AML-193 (cell line): ENCODE measurements at regions not wholly inside any gene's neighbourhood (a gene's known extent, or its start where the extent isn't known, plus 50 kb on each side); places are given as distances from the start of the nearest gene placed in this dataset.

Experiments used
- DNase-seq, 2 experiments: peaks; one replicate each; lab custom pipeline; 2025; lab: John Stamatoyannopoulos, UW

DNA sequence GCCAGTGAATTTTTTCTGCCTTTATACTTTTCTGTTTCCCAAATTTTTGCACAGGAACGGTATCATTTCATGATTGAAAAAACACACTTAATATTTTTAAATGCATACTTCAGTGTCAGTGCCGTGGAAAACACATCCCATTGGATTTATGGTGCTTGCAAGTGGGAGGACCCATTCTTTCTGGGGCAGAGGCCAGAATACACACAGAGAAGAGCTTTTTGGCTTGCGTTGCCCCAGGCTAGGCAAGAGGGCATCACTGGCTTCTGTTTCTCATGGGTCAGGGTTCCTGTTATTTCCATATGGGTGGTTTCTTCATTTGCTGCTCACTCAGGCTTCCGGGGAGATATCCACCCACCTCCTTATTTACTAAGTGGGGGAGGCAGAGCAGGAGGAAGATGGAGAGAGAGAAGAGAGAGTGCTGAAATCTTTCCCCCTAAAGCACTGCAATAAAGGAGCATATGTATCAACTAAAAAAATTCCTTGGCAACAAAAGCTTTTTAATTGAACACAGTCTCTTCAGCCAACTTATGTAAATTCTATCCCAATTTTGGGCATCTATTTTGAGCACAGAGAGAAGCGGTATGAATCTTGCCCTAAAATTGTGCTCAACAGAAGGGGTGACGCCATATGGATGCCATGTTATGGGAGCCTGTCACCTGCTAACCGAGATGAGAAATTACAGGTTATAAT, 66.0 kb upstream of the KIRREL3 start:
- DNase-seq = no peak

GRCh38 chr11:127063241-127063640, 62.7 kb upstream of the KIRREL3 start:
- no peak for DNase-seq

DNA sequence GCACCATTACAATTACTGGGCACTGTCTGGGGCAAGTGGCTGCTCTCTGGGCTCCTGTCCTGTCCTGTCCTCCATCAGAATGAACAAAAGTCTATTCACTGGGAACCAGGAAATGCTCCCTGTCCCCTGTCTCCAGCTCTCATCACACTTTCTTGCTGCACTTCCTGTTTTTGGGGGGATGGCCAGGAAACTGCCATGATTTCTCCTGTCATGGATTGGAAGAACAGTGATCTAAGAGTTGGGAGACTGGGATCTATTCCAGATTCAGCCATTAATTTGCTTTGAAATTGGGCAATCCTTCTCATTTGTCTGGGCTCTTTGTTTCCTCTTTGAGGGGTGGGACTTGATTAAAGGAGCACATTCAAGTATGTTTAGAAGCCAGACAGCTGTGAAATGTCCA, 61.4 kb upstream of the KIRREL3 start:
- no peak for DNase-seq

GRCh38 chr11:127059750-127060149, 59.2 kb upstream of the KIRREL3 start:
- DNase-seq = no peak

GRCh38 chr11:127059286-127059685, 58.7 kb upstream of the KIRREL3 start:
- no peak for DNase-seq

DNA sequence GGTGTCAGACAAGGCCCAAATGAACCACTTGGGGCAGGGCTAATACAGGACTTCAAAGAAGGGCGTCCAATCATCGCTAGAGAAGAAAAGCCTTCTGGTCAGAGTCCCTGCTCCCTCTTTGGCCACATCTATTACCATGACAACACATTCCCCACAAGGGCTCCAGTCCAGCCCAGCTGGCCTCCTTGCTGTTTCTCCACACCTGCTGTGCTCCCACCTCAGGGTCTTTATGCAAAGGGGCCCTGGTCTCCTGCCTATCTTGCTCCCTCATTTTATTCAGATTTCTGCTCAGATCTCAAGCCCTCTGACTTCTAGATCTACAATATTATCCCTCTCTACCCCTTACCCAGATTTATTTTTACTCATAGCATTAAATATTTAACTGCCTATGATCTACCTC, 58.0 kb upstream of the KIRREL3 start:
- DNase-seq = no peak

DNA sequence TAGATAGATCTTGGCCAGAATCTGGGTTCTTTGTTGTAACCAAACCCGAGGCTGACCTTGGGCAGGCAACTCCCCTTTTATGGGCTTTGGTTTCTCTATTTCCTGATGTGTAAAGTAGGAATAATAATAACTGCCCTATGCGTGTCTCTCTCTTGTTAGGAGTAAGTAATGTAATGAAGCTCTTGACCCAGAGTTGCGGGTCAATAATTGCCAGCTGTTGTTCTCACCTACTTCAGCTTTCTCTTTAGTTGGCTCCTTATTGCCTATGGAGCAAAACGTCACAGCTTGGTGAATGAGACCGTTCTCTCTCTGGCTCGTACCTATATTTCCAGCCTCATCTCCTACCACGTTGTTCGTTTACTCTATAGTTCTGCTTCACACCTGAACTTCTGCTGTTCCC, 56.6 kb upstream of the KIRREL3 start:
- DNase-seq = no peak

GRCh38 chr11:127056338-127056971, 55.9 kb upstream of the KIRREL3 start:
- no peak for DNase-seq

GRCh38 chr11:127055236-127055635, 54.7 kb upstream of the KIRREL3 start:
- no peak for DNase-seq

DNA sequence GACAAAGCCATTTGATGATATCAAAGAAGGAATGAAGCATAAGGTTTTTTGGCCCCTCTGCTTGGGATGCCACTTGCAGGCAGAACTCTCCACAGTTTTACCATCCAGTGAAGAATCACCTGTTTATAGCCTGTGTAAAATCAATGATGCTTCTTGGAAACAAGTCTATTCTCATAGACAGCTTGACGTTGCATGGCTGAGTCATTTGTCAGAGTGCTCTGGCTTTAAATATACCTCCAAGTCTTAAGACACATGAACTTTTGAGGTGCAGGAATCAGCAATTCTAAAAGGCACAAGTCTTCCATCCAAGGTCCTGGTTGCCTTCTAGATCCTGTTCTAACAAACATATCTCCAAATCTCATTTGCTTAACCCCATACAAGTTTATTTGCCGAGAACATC, 53.6 kb upstream of the KIRREL3 start:
- no peak for DNase-seq

DNA sequence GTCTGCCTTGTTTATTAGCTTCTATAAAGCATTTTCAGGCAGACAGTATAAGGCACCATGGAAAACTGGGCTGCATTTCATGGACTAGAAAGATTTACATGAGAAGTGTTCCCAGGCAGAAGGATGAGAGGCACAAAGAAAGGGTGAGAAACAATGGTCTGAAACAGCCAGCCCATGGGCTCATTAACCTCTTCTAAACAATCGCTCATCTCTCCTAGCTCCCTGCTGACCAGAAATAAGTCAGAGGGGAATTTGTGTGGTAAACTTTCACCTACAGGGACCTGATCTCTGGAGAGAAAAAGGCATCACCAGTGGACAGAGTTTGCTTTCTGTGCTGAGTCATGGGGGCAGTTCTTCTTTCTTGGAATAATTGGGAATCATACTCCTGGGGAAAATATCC, 51.8 kb upstream of the KIRREL3 start:
- no peak for DNase-seq
